IMR-90 (cell line): ENCODE measurements at regions not wholly inside any gene's neighbourhood (a gene's known extent, or its start where the extent isn't known, plus 50 kb on each side); places are given as distances from the start of the nearest gene placed in this dataset.
A peak's percentile ranks its signal among the peaks of the same experiment; 100 is the strongest.

Experiments used
- ATAC-seq: fragments of 200-7000 bp; cut with Tn5 transposase; 2 replicates; pipeline ENCODE4 v1.9.1; 2020; ENCODE audit warnings: low read depth, mild to moderate bottlenecking, moderate library complexity
- BruUV-seq: library from RNA; stranded (reverse); fragments of 400-500 nt; replicated peaks from 2 replicates; lab custom pipeline; 2021; lab: Mats Ljungman, UMichigan
- CTCF ChIA-PET: fragments of 300-600 bp; formaldehyde crosslinking; extraction: SDS; loops from one replicate; lab custom pipeline; 2021; ENCODE audit warnings: antibody characterized with exemption; lab: Yijun Ruan, JAX
- POLR2A ChIA-PET: fragments of 300-600 bp; sonication (Branson Sonifier 250); formaldehyde crosslinking; loops from one replicate; lab custom pipeline; 2022; ENCODE audit warnings: antibody characterized with exemption; ENCODE audit not compliant: unreplicated experiment; lab: Charles Lee
- DNase-seq: peaks from one replicate; pipeline ENCODE4 v3.0.0; 2013
- H2AFZ ChIP-seq: replicated peaks from 2 replicates; pipeline ENCODE3; 2013; ENCODE audit warnings: low read length, mild to moderate bottlenecking; ENCODE audit not compliant: poor library complexity
- H2AK5ac ChIP-seq: 2 replicates; pipeline ENCODE4 v1.6.1; 2013; ENCODE audit warnings: low read depth, low read length, inconsistent platforms
- H2AK9ac ChIP-seq: replicated peaks from 2 replicates; pipeline ENCODE3; 2013; ENCODE audit warnings: mild to moderate bottlenecking, low read depth, low read length, moderate library complexity; ENCODE audit not compliant: poor library complexity
- H2BK120ac ChIP-seq: 2 replicates; pipeline ENCODE4 v1.6.1; 2013; ENCODE audit warnings: low read depth, low read length, inconsistent platforms
- H2BK15ac ChIP-seq: 3 replicates; pipeline ENCODE4 v1.6.1; 2013; ENCODE audit warnings: low read depth, low read length, inconsistent platforms
- H2BK20ac ChIP-seq: 2 replicates; pipeline ENCODE4 v1.6.1; 2013; ENCODE audit warnings: low read depth, mild to moderate bottlenecking, inconsistent platforms, low read length, moderate library complexity
- H2BK5ac ChIP-seq: 2 replicates; pipeline ENCODE4 v1.6.1; 2013; ENCODE audit warnings: mild to moderate bottlenecking, low read depth, low read length, inconsistent platforms; ENCODE audit not compliant: poor library complexity, severe bottlenecking
- H3K14ac ChIP-seq: replicated peaks from 2 replicates; pipeline ENCODE4 v1.6.1; 2013; ENCODE audit warnings: low read depth, low read length, inconsistent platforms
- H3K18ac ChIP-seq: 2 replicates; pipeline ENCODE4 v1.6.1; 2013; ENCODE audit warnings: low read depth, low read length, control low read depth
- H3K23ac ChIP-seq: 2 replicates; pipeline ENCODE4 v1.6.1; 2013; ENCODE audit warnings: low read depth, low read length, inconsistent platforms
- H3K27ac ChIP-seq: 2 replicates; pipeline ENCODE4 v1.5.1; 2013; ENCODE audit warnings: mild to moderate bottlenecking, control low read depth, low read length; ENCODE audit not compliant: insufficient read depth
- H3K27me3 ChIP-seq: 2 replicates; pipeline ENCODE4 v1.6.1; 2013; ENCODE audit warnings: low read length; ENCODE audit not compliant: control insufficient read depth, insufficient read depth
- H3K36me3 ChIP-seq: 2 replicates; pipeline ENCODE4 v1.6.1; 2013; ENCODE audit warnings: low read length, mixed read lengths; ENCODE audit not compliant: control insufficient read depth, insufficient read depth
- H3K4ac ChIP-seq: 2 replicates; pipeline ENCODE4 v1.6.1; 2013; ENCODE audit warnings: low read depth, low read length, inconsistent platforms
- H3K4me1 ChIP-seq: 2 replicates; pipeline ENCODE4 v1.6.1; 2013; ENCODE audit warnings: low read length, mixed read lengths; ENCODE audit not compliant: control insufficient read depth, insufficient read depth
- H3K4me2 ChIP-seq: 2 replicates; pipeline ENCODE4 v1.6.1; 2013; ENCODE audit warnings: low read depth, mild to moderate bottlenecking, control low read depth, low read length, moderate library complexity
- H3K4me3 ChIP-seq: 2 replicates; pipeline ENCODE4 v1.5.1; 2013; ENCODE audit warnings: low read depth, mild to moderate bottlenecking, control low read depth, low read length, moderate library complexity; ENCODE audit not compliant: insufficient read depth
- H3K56ac ChIP-seq: 2 replicates; pipeline ENCODE4 v1.6.1; 2013; ENCODE audit warnings: low read length, inconsistent platforms; ENCODE audit not compliant: insufficient read depth; ENCODE audit errors: extremely low read depth
- H3K79me1 ChIP-seq, 2 experiments: 2 replicates each; pipeline ENCODE4 v1.6.1; 2013; ENCODE audit warnings: low read length in 2 of 2, inconsistent platforms in 1 of 2, low read depth in 1 of 2
- H3K9ac ChIP-seq: 2 replicates; pipeline ENCODE4 v1.6.1; 2013; ENCODE audit warnings: low read depth, low read length, control low read depth
- H3K9me1 ChIP-seq: 2 replicates; pipeline ENCODE4 v1.6.1; 2013; ENCODE audit warnings: low read length, inconsistent platforms; ENCODE audit not compliant: insufficient read depth
- H3K9me3 ChIP-seq: 2 replicates; pipeline ENCODE4 v1.6.1; 2013; ENCODE audit warnings: low read length; ENCODE audit not compliant: control insufficient read depth, insufficient read depth
- H4K20me1 ChIP-seq: 2 replicates; pipeline ENCODE4 v1.6.1; 2013; ENCODE audit warnings: low read length, inconsistent platforms; ENCODE audit not compliant: insufficient read depth
- H4K5ac ChIP-seq: 2 replicates; pipeline ENCODE4 v1.6.1; 2013; ENCODE audit warnings: mild to moderate bottlenecking, low read depth, low read length, control low read depth
- H4K8ac ChIP-seq, 2 experiments: 2 replicates each; pipeline ENCODE4 v1.6.1; 2013; ENCODE audit warnings: low read depth in 2 of 2, low read length in 2 of 2, control low read depth in 1 of 2, inconsistent platforms in 1 of 2
- H4K91ac ChIP-seq: 2 replicates; pipeline ENCODE4 v1.6.1; 2013; ENCODE audit warnings: low read depth, low read length, inconsistent platforms; ENCODE audit not compliant: insufficient read depth
- BHLHE40 ChIP-seq: fragments of 150-350 bp; IDR thresholded peaks from 2 replicates; pipeline ENCODE4 v1.6.1; 2016; ENCODE audit warnings: mild to moderate bottlenecking, low read depth, low read length
- CEBPB ChIP-seq: IDR thresholded peaks from 2 replicates; pipeline ENCODE4 v1.6.1; 2012; ENCODE audit warnings: low read depth, low read length, improper control_type of control experiment
- CHD1 ChIP-seq: IDR thresholded peaks from 2 replicates; pipeline ENCODE4 v1.6.1; 2012; ENCODE audit warnings: low read depth, low read length, improper control_type of control experiment
- FOS ChIP-seq: fragments of 150-350 bp; IDR thresholded peaks from 2 replicates; pipeline ENCODE4 v1.6.1; 2016; ENCODE audit warnings: low read depth, low read length
- MAFK ChIP-seq: IDR thresholded peaks from 2 replicates; pipeline ENCODE4 v1.6.1; 2012; ENCODE audit warnings: low read depth, low read length, improper control_type of control experiment
- MAZ ChIP-seq: IDR thresholded peaks from 2 replicates; pipeline ENCODE4 v1.6.1; 2012; ENCODE audit warnings: low read depth, mild to moderate bottlenecking, low read length, improper control_type of control experiment, moderate library complexity, borderline replicate concordance
- MXI1 ChIP-seq: IDR thresholded peaks from 2 replicates; pipeline ENCODE4 v1.6.1; 2012; ENCODE audit warnings: low read depth, mild to moderate bottlenecking, low read length, moderate library complexity, borderline replicate concordance
- NFE2L2 ChIP-seq: fragments of 150-350 bp; IDR thresholded peaks from 2 replicates; pipeline ENCODE4 v1.6.1; 2016; ENCODE audit warnings: low read depth, mild to moderate bottlenecking, low read length
- POLR2A ChIP-seq: IDR thresholded peaks from 2 replicates; pipeline ENCODE4 v1.6.1; 2012; ENCODE audit warnings: mild to moderate bottlenecking, low read depth, low read length
- RAD21 ChIP-seq: IDR thresholded peaks from 2 replicates; pipeline ENCODE4 v1.6.1; 2012; ENCODE audit warnings: low read length, improper control_type of control experiment
- RCOR1 ChIP-seq: IDR thresholded peaks from 2 replicates; pipeline ENCODE4 v1.6.1; 2012; ENCODE audit warnings: mild to moderate bottlenecking, low read length, improper control_type of control experiment; ENCODE audit not compliant: insufficient replicate concordance
- RFX5 ChIP-seq: IDR thresholded peaks from 2 replicates; pipeline ENCODE4 v1.8.0; 2012; ENCODE audit warnings: low read depth, mild to moderate bottlenecking, low read length, moderate library complexity
- SMC3 ChIP-seq: fragments of 150-350 bp; IDR thresholded peaks from 2 replicates; pipeline ENCODE4 v1.6.1; 2016; ENCODE audit warnings: low read depth, mild to moderate bottlenecking, antibody characterized with exemption, low read length, moderate library complexity
- WGBS, 2 experiments: methylation state at CpG; one replicate each; pipeline versions ENCODE4 v1.1.5 to v1.1.7; 2013; ENCODE audit warnings: missing lambda C conversion rate in 2 of 2; ENCODE audit not compliant: insufficient read length in 1 of 2; ENCODE audit errors: extremely low coverage in 2 of 2; 5-methylcytosine and 5-hydroxymethylcytosine counted together
- dilution Hi-C: fragments of 300-500 bp; cut with HindIII; formaldehyde crosslinking; loops from one replicate; pipeline ENCODE4 v1.14.3; 2018; ENCODE audit warnings: low sequenced_read_pairs; ENCODE audit not compliant: unreplicated experiment
- in situ Hi-C: fragments of 300-500 bp; cut with MboI; formaldehyde crosslinking; loops from 3 replicates; pipeline ENCODE4 v1.14.3; 2019; ENCODE audit warnings: low sequenced_read_pairs, inconsistent platforms, mixed read lengths
- intact Hi-C: fragments of 100-400 bp; cut with micrococcal nuclease; formaldehyde crosslinking; loops from 2 replicates; pipeline ENCODE4 v1.10.0; 2022
- TF ChIP-seq, protein P1 (sequence below): conservative IDR thresholded peaks from 2 replicates; pipeline ENCODE4 v1.5.1; 2012; ENCODE audit warnings: mild to moderate bottlenecking, low read depth, low read length, improper control_type of control experiment
- TF ChIP-seq, protein P2 (sequence below): fragments of 150-350 bp; IDR thresholded peaks from 2 replicates; pipeline ENCODE4 v1.6.1; 2017; ENCODE audit warnings: mild to moderate bottlenecking, antibody characterized with exemption, low read length, low read depth
- TF ChIP-seq, protein P3 (sequence below): fragments of 150-350 bp; IDR thresholded peaks from 2 replicates; pipeline ENCODE4 v1.6.1; 2016; ENCODE audit warnings: low read depth, mild to moderate bottlenecking, low read length, moderate library complexity, borderline replicate concordance

DNA sequence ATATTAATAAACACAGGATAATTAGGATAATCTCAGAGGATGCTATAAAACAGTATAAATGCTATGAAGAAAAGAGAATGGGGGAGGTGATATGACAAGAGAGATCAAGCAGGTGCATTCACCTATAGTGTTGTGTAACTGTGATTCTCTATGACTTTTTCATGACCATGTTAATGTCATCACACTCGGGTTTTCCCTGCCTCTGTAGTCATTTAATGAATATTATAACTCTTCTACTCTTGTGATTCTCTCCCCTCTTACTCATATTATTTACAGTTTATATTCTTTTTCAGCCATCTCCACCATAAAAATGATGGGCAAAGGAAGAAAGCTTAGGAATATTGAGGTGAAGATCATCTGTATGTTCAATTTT is 106.9 kb upstream of the SGK1 start:
- no peak overlapping the region for H4K5ac ChIP-seq
- peak overlapping the region; percentile 98 for H2BK5ac ChIP-seq
- no peaks in the 10 kb centered on the region for H3K79me1 ChIP-seq
- ChIA-PET POLR2A (interaction anchor here (0.6 kb wide), 1 partner anchor 115 kb away, joined by 3 read pairs; no protein-coding TSS in a partner anchor), CTCF (no interaction called here)
- H2AK5ac ChIP-seq, result no peak overlapping the region
- no peak overlapping the region for H2AK9ac ChIP-seq
- peak overlapping the region; percentile 28; the same call in 1 of the 2 replicates for H2BK120ac ChIP-seq
- DNase-seq (no peak), ATAC-seq (no peak)
- H3K9ac ChIP-seq, result no peak overlapping the region
- H2BK20ac ChIP-seq, result no peak overlapping the region
- peak overlapping the region; percentile 34; the same call in 1 of the 2 replicates for H3K18ac ChIP-seq
- no peak overlapping the region for H3K27ac ChIP-seq
- no CpG with 5 or more reads among the region's 1 CpG for WGBS, 2 experiments
- peak overlapping the region; percentile 39; the same call in 1 of the 2 replicates for H3K4ac ChIP-seq
- intact Hi-C loops (loop anchor here (5.0 kb wide), 2 partner anchors 218 to 398 kb away; no protein-coding TSS in a partner anchor), in situ Hi-C loops (no loop called here), dilution Hi-C loops (no loop called here)
- no peaks in the 10 kb centered on the region for H3K9me3 ChIP-seq
- no peak for TF ChIP-seq RAD21
- no peak for TF ChIP-seq NFE2L2
- TF ChIP-seq, protein P1, sequence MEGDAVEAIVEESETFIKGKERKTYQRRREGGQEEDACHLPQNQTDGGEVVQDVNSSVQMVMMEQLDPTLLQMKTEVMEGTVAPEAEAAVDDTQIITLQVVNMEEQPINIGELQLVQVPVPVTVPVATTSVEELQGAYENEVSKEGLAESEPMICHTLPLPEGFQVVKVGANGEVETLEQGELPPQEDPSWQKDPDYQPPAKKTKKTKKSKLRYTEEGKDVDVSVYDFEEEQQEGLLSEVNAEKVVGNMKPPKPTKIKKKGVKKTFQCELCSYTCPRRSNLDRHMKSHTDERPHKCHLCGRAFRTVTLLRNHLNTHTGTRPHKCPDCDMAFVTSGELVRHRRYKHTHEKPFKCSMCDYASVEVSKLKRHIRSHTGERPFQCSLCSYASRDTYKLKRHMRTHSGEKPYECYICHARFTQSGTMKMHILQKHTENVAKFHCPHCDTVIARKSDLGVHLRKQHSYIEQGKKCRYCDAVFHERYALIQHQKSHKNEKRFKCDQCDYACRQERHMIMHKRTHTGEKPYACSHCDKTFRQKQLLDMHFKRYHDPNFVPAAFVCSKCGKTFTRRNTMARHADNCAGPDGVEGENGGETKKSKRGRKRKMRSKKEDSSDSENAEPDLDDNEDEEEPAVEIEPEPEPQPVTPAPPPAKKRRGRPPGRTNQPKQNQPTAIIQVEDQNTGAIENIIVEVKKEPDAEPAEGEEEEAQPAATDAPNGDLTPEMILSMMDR, result no peak
- no peak for TF ChIP-seq MAFK
- TF ChIP-seq BHLHE40, result no peak
- TF ChIP-seq SMC3, result no peak
- TF ChIP-seq CEBPB, result no peak
- TF ChIP-seq MXI1, result no peak
- no peak for TF ChIP-seq FOS
- no peak for TF ChIP-seq RCOR1
- TF ChIP-seq, protein P2, sequence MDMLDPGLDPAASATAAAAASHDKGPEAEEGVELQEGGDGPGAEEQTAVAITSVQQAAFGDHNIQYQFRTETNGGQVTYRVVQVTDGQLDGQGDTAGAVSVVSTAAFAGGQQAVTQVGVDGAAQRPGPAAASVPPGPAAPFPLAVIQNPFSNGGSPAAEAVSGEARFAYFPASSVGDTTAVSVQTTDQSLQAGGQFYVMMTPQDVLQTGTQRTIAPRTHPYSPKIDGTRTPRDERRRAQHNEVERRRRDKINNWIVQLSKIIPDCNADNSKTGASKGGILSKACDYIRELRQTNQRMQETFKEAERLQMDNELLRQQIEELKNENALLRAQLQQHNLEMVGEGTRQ, result no peak
- TF ChIP-seq RFX5, result no peak
- TF ChIP-seq, protein P3, sequence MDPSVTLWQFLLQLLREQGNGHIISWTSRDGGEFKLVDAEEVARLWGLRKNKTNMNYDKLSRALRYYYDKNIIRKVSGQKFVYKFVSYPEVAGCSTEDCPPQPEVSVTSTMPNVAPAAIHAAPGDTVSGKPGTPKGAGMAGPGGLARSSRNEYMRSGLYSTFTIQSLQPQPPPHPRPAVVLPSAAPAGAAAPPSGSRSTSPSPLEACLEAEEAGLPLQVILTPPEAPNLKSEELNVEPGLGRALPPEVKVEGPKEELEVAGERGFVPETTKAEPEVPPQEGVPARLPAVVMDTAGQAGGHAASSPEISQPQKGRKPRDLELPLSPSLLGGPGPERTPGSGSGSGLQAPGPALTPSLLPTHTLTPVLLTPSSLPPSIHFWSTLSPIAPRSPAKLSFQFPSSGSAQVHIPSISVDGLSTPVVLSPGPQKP, result no peak
- TF ChIP-seq MAZ, result no peak
- TF ChIP-seq CHD1, result no peak
- no peak for TF ChIP-seq POLR2A
- no peaks in the 10 kb centered on the region for H4K20me1 ChIP-seq
- no peak overlapping the region for H3K4me2 ChIP-seq
- peak overlapping the region; percentile 77; the same call in 1 of the 3 replicates for H2BK15ac ChIP-seq
- no peak overlapping the region for H3K56ac ChIP-seq
- no peaks in the 10 kb centered on the region for H3K36me3 ChIP-seq
- BruUV-seq, result no TSS peak
- H3K9me1 ChIP-seq, result peaks cover 12% of the 10 kb centered on the region
- H3K4me1 ChIP-seq, result peaks cover 14% of the 10 kb centered on the region
- no peak overlapping the region for H4K8ac ChIP-seq
- H3K14ac ChIP-seq, result no peak overlapping the region
- H2AFZ ChIP-seq, result no peak overlapping the region
- no peaks in the 10 kb centered on the region for H3K27me3 ChIP-seq
- no peak overlapping the region for H4K91ac ChIP-seq
- H3K23ac ChIP-seq, result no peak overlapping the region
- no peak overlapping the region for H3K4me3 ChIP-seq
